Liver (tissue), 8 donors: ENCODE measurements at regions not wholly inside any gene's neighbourhood (a gene's known extent, or its start where the extent isn't known, plus 50 kb on each side); places are given as distances from the start of the nearest gene placed in this dataset.

Source experiments
- DNase-seq: peaks from one replicate; pipeline ENCODE4 v3.0.0-alpha.2; 2017; ENCODE audit warnings: low spot score
- H3K27ac ChIP-seq, 2 donors: one replicate each; pipeline ENCODE4 v1.7.0; 2013; ENCODE audit warnings: inconsistent platforms in 2 of 2, low read length in 2 of 2, control low read depth in 1 of 2, low read depth in 1 of 2, mild to moderate bottlenecking in 1 of 2
- H3K27me3 ChIP-seq, 4 donors: one replicate each; pipeline versions ENCODE4 v1.6.1 to v1.7.0; 2013; ENCODE audit warnings: low read length in 3 of 4, inconsistent platforms in 1 of 4, mild to moderate bottlenecking in 1 of 4, moderate library complexity in 1 of 4; ENCODE audit not compliant: control insufficient read depth in 4 of 4, insufficient read depth in 4 of 4
- H3K36me3 ChIP-seq, 4 donors: one replicate each; pipeline versions ENCODE4 v1.6.1 to v1.7.0; 2013; ENCODE audit warnings: low read length in 3 of 4, mild to moderate bottlenecking in 3 of 4, low read depth in 1 of 4, moderate library complexity in 1 of 4; ENCODE audit not compliant: control insufficient read depth in 4 of 4, insufficient read depth in 3 of 4
- H3K4me1 ChIP-seq, 4 donors: one replicate each; pipeline versions ENCODE4 v1.6.1 to v1.7.0; 2013; ENCODE audit warnings: low read length in 3 of 4, mild to moderate bottlenecking in 3 of 4, moderate library complexity in 1 of 4; ENCODE audit not compliant: control insufficient read depth in 4 of 4, insufficient read depth in 4 of 4
- H3K4me3 ChIP-seq, 3 donors: one replicate each; pipeline versions ENCODE4 v1.6.1 to v1.7.0; 2013; ENCODE audit warnings: low read length in 3 of 3, control low read depth in 1 of 3, low read depth in 1 of 3, mild to moderate bottlenecking in 1 of 3
- H3K9ac ChIP-seq, 2 donors: one replicate each; pipeline ENCODE4 v1.7.0; 2013; ENCODE audit warnings: low read length in 2 of 2, mild to moderate bottlenecking in 2 of 2, moderate library complexity in 2 of 2, control low read depth in 1 of 2, low read depth in 1 of 2
- H3K9me3 ChIP-seq, 4 donors: one replicate each; pipeline versions ENCODE4 v1.6.1 to v1.7.0; 2013; ENCODE audit warnings: low read length in 3 of 4; ENCODE audit not compliant: control insufficient read depth in 4 of 4
- EGR1 ChIP-seq, 2 donors: IDR thresholded peaks; 2 replicates each; pipeline ENCODE4 v1.6.1; 2016 to 2018; ENCODE audit warnings: antibody characterized with exemption in 2 of 2, low read depth in 2 of 2
- FOXA1 ChIP-seq: IDR thresholded peaks from 2 replicates; pipeline ENCODE4 v1.6.1; 2016; ENCODE audit warnings: antibody characterized with exemption
- FOXA2 ChIP-seq: IDR thresholded peaks from 2 replicates; pipeline ENCODE4 v1.6.1; 2016; ENCODE audit warnings: antibody characterized with exemption
- GABPA ChIP-seq, 2 donors: IDR thresholded peaks in 1 of 2; conservative IDR thresholded peaks in 1 of 2; 2 replicates each; pipeline ENCODE4 v1.6.1; 2016; ENCODE audit warnings: antibody characterized with exemption in 2 of 2, mild to moderate bottlenecking in 1 of 2, moderate library complexity in 1 of 2
- HNF4A ChIP-seq, 2 donors: conservative IDR thresholded peaks; 2 replicates each; pipeline ENCODE4 v1.6.1; 2016; ENCODE audit warnings: antibody characterized with exemption in 2 of 2, mild to moderate bottlenecking in 2 of 2
- HNF4G ChIP-seq: IDR thresholded peaks from 2 replicates; pipeline ENCODE4 v1.6.1; 2016; ENCODE audit warnings: antibody characterized with exemption
- JUND ChIP-seq, 2 donors: IDR thresholded peaks; 2 replicates each; pipeline ENCODE4 v1.6.1; 2016; ENCODE audit warnings: antibody characterized with exemption in 2 of 2
- MAX ChIP-seq: IDR thresholded peaks from 2 replicates; pipeline ENCODE4 v1.6.1; 2016; ENCODE audit warnings: antibody characterized with exemption
- NR2F2 ChIP-seq: IDR thresholded peaks from 2 replicates; pipeline ENCODE4 v1.6.1; 2016; ENCODE audit warnings: antibody characterized with exemption
- RAD21 ChIP-seq, 2 donors: IDR thresholded peaks; 2 replicates each; pipeline ENCODE4 v1.6.1; 2016; ENCODE audit warnings: antibody characterized with exemption in 2 of 2, mild to moderate bottlenecking in 2 of 2
- RXRA ChIP-seq, 2 donors: IDR thresholded peaks; 2 replicates each; pipeline ENCODE4 v1.6.1; 2017 to 2018; ENCODE audit warnings: antibody characterized with exemption in 2 of 2, mild to moderate bottlenecking in 1 of 2
- SP1 ChIP-seq: IDR thresholded peaks from 2 replicates; pipeline ENCODE4 v1.6.1; 2018; ENCODE audit warnings: antibody characterized with exemption, mild to moderate bottlenecking
- TAF1 ChIP-seq: conservative IDR thresholded peaks from 2 replicates; pipeline ENCODE4 v1.6.1; 2016; ENCODE audit warnings: antibody characterized with exemption, mild to moderate bottlenecking
- YY1 ChIP-seq: IDR thresholded peaks from 2 replicates; pipeline ENCODE4 v1.6.1; 2016; ENCODE audit warnings: antibody characterized with exemption, mild to moderate bottlenecking
- WGBS: extraction: QIAGEN DNeasy Blood & Tissue Kit; methylation state at CpG from one replicate; pipeline ENCODE4 v1.1.7; 2013; 5-methylcytosine and 5-hydroxymethylcytosine counted together
- TF ChIP-seq, protein P1 (sequence below): IDR thresholded peaks from 2 replicates; pipeline ENCODE4 v1.6.1; 2016; ENCODE audit warnings: antibody characterized with exemption
- TF ChIP-seq, protein P2 (sequence below): fragments of 150-350 bp; IDR thresholded peaks from 2 replicates; pipeline ENCODE4 v1.5.1; 2017; ENCODE audit warnings: improper control_type of control experiment, low read depth, low read length; ENCODE audit not compliant: missing input control
- TF ChIP-seq, protein P3 (sequence below): IDR thresholded peaks from 2 replicates; pipeline ENCODE4 v1.6.1; 2016; ENCODE audit warnings: antibody characterized with exemption, mild to moderate bottlenecking
- TF ChIP-seq, protein P4 (sequence below): IDR thresholded peaks from 2 replicates; pipeline ENCODE4 v1.6.1; 2016; ENCODE audit warnings: antibody characterized with exemption
- donor health status: healthy.
- donor health status: healthy.
- donor health status: healthy.
- donor health status: healthy.
- donor health status: healthy.

GRCh38 chr5:40442346-40442745, 237.4 kb upstream of the PTGER4 start:
- peak overlapping the region in 1 of 2 donors; percentile 31 for H3K9ac ChIP-seq
- H3K9me3 ChIP-seq: peaks cover 0 to 3% (median 0%) of the 10 kb centered on the region in 4 donors
- WGBS: 26% methylated on average over 2 of the region's 2 CpGs
- no peaks in the 10 kb centered on the region for H3K36me3 ChIP-seq
- H3K27ac ChIP-seq: no peak overlapping the region
- TF ChIP-seq FOXA1: no peak
- TF ChIP-seq, protein P1, sequence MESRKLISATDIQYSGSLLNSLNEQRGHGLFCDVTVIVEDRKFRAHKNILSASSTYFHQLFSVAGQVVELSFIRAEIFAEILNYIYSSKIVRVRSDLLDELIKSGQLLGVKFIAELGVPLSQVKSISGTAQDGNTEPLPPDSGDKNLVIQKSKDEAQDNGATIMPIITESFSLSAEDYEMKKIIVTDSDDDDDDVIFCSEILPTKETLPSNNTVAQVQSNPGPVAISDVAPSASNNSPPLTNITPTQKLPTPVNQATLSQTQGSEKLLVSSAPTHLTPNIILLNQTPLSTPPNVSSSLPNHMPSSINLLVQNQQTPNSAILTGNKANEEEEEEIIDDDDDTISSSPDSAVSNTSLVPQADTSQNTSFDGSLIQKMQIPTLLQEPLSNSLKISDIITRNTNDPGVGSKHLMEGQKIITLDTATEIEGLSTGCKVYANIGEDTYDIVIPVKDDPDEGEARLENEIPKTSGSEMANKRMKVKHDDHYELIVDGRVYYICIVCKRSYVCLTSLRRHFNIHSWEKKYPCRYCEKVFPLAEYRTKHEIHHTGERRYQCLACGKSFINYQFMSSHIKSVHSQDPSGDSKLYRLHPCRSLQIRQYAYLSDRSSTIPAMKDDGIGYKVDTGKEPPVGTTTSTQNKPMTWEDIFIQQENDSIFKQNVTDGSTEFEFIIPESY: no peak
- no peak for TF ChIP-seq MAX
- TF ChIP-seq JUND (IDR thresholded peaks at IDR 0.05): no peak
- no peak for TF ChIP-seq RXRA (IDR thresholded peaks at IDR 0.05)
- TF ChIP-seq, protein P2, sequence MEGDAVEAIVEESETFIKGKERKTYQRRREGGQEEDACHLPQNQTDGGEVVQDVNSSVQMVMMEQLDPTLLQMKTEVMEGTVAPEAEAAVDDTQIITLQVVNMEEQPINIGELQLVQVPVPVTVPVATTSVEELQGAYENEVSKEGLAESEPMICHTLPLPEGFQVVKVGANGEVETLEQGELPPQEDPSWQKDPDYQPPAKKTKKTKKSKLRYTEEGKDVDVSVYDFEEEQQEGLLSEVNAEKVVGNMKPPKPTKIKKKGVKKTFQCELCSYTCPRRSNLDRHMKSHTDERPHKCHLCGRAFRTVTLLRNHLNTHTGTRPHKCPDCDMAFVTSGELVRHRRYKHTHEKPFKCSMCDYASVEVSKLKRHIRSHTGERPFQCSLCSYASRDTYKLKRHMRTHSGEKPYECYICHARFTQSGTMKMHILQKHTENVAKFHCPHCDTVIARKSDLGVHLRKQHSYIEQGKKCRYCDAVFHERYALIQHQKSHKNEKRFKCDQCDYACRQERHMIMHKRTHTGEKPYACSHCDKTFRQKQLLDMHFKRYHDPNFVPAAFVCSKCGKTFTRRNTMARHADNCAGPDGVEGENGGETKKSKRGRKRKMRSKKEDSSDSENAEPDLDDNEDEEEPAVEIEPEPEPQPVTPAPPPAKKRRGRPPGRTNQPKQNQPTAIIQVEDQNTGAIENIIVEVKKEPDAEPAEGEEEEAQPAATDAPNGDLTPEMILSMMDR: no peak
- TF ChIP-seq YY1: no peak
- TF ChIP-seq, protein P3, sequence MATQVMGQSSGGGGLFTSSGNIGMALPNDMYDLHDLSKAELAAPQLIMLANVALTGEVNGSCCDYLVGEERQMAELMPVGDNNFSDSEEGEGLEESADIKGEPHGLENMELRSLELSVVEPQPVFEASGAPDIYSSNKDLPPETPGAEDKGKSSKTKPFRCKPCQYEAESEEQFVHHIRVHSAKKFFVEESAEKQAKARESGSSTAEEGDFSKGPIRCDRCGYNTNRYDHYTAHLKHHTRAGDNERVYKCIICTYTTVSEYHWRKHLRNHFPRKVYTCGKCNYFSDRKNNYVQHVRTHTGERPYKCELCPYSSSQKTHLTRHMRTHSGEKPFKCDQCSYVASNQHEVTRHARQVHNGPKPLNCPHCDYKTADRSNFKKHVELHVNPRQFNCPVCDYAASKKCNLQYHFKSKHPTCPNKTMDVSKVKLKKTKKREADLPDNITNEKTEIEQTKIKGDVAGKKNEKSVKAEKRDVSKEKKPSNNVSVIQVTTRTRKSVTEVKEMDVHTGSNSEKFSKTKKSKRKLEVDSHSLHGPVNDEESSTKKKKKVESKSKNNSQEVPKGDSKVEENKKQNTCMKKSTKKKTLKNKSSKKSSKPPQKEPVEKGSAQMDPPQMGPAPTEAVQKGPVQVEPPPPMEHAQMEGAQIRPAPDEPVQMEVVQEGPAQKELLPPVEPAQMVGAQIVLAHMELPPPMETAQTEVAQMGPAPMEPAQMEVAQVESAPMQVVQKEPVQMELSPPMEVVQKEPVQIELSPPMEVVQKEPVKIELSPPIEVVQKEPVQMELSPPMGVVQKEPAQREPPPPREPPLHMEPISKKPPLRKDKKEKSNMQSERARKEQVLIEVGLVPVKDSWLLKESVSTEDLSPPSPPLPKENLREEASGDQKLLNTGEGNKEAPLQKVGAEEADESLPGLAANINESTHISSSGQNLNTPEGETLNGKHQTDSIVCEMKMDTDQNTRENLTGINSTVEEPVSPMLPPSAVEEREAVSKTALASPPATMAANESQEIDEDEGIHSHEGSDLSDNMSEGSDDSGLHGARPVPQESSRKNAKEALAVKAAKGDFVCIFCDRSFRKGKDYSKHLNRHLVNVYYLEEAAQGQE: no peak
- no peak for TF ChIP-seq HNF4G
- TF ChIP-seq NR2F2: no peak
- TF ChIP-seq FOXA2: no peak
- no peak for TF ChIP-seq EGR1 (IDR thresholded peaks at IDR 0.05; ENCODE audit: low read depth in 2 of 2)
- TF ChIP-seq, protein P4, sequence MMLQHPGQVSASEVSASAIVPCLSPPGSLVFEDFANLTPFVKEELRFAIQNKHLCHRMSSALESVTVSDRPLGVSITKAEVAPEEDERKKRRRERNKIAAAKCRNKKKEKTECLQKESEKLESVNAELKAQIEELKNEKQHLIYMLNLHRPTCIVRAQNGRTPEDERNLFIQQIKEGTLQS: no peak
- TF ChIP-seq SP1: no peak
- TF ChIP-seq GABPA (IDR thresholded peaks at IDR 0.05 in 1 of 2, conservative IDR thresholded peaks at IDR 0.05 in 1 of 2): no peak
- TF ChIP-seq HNF4A (conservative IDR thresholded peaks at IDR 0.05): no peak
- no peaks in the 10 kb centered on the region for H3K27me3 ChIP-seq
- no peaks in the 10 kb centered on the region for H3K4me1 ChIP-seq
- no peak overlapping the region for H3K4me3 ChIP-seq
- DNase-seq: no peak

DNA sequence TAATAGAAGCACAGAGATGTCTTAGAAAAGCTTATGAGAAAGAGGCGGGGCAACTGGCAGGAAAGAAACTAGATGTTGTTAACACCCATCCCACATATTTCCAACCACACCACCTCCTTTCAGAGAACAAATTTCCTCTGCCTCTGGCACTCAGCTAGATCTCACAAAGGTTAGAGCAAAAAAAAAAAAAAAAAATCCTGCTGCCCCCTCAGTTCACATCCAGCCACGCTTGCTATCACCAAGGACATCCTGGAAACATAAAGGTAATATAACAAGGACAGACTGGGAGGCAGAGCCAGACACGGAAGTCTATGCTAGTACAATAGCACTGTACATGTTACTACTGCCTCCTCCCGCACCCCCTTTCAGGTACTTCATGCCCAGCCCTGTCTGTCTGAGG, 238.0 kb upstream of the PTGER4 start:
- Histone ChIP-seq H3K36me3 (no peaks in the 10 kb centered on the region), H3K9me3 (peaks cover 0 to 3% (median 0%) of the 10 kb centered on the region in 4 donors), H3K9ac (no peak overlapping the region), H3K4me3 (no peak overlapping the region), H3K4me1 (no peaks in the 10 kb centered on the region), H3K27me3 (no peaks in the 10 kb centered on the region), H3K27ac (no peak overlapping the region)
- 67% methylated on average over 4 of the region's 4 CpGs for WGBS
- DNase-seq: no peak
- TF ChIP-seq RAD21 (IDR thresholded peaks at IDR 0.05) (no peak), MAX (no peak), RXRA (IDR thresholded peaks at IDR 0.05) (no peak), EGR1 (IDR thresholded peaks at IDR 0.05; ENCODE audit: low read depth in 2 of 2) (no peak), TAF1 (no peak), JUND (IDR thresholded peaks at IDR 0.05) (no peak)
- TF ChIP-seq, protein P2: no peak
- TF ChIP-seq, protein P3: no peak
- TF ChIP-seq, protein P4: no peak
